ENCODE measurements at regions not wholly inside any gene's neighbourhood (a gene's known extent, or its start where the extent isn't known, plus 50 kb on each side); places are given as distances from the start of the nearest gene placed in this dataset.

- no peak overlapping the region for H3K27ac ChIP-seq (ENCODE audit: low read length)
- no peaks in the 10 kb centered on the region for H3K27me3 Mint-ChIP-seq (ENCODE audit: low read depth in 2 of 2)
- H3K4me1 ChIP-seq (ENCODE audit: control insufficient read depth, insufficient read depth, low read length): no peaks in the 10 kb centered on the region
- H3K27me3 ChIP-seq (ENCODE audit: control insufficient read depth, insufficient read depth, low read length): no peaks in the 10 kb centered on the region
- H3K27ac Mint-ChIP-seq: no peak overlapping the region
- H3K36me3 ChIP-seq (ENCODE audit: control insufficient read depth, insufficient read depth, low read length): no peaks in the 10 kb centered on the region
- H3K4me3 ChIP-seq (ENCODE audit: low read length): no peak overlapping the region
- peaks cover 4% of the 10 kb centered on the region for H3K9me3 ChIP-seq (ENCODE audit: control insufficient read depth, insufficient read depth, low read length)
- ATAC-seq: no peak
- intact Hi-C loops (cut with micrococcal nuclease): no loop called here
- TF ChIP-seq CTCF (IDR thresholded peaks at IDR 0.05): no peak
- H3K36me3 Mint-ChIP-seq: no peaks in the 10 kb centered on the region
- H3K4me3 Mint-ChIP-seq: no peak overlapping the region
- H3K9me3 Mint-ChIP-seq: peaks cover 0 to 4% of the 10 kb centered on the region in 2 donors
- H3K4me1 Mint-ChIP-seq: no peaks in the 10 kb centered on the region
- DNase-seq: no peak
- WGBS (ENCODE audit: insufficient coverage): 95% methylated on average over 2 of the region's 2 CpGs
Observed at GRCh38 chr7:40964610-40965009, 738.3 kb downstream of the INHBA start.

GRCh38 chr7:40959955-40960354 lies 742.9 kb downstream of the INHBA start:
- Histone ChIP-seq H3K27ac (ENCODE audit: low read length) (no peak overlapping the region), H3K9me3 (ENCODE audit: control insufficient read depth, insufficient read depth, low read length) (peaks cover 9% of the 10 kb centered on the region), H3K36me3 (ENCODE audit: control insufficient read depth, insufficient read depth, low read length) (no peaks in the 10 kb centered on the region), H3K4me1 (ENCODE audit: control insufficient read depth, insufficient read depth, low read length) (no peaks in the 10 kb centered on the region), H3K27me3 (ENCODE audit: control insufficient read depth, insufficient read depth, low read length) (no peaks in the 10 kb centered on the region), H3K4me3 (ENCODE audit: low read length) (no peak overlapping the region)
- Mint-ChIP-seq H3K27ac (no peak overlapping the region), H3K27me3 (ENCODE audit: low read depth in 2 of 2) (no peaks in the 10 kb centered on the region), H3K4me1 (no peaks in the 10 kb centered on the region), H3K9me3 (peaks cover 8 to 15% of the 10 kb centered on the region in 2 donors), H3K36me3 (peaks cover 7% of the 10 kb centered on the region), H3K4me3 (no peak overlapping the region)
- DNase-seq (no peak), ATAC-seq (no peak)
- 80% methylated on average over 1 of the region's 1 CpG for WGBS (ENCODE audit: insufficient coverage)
- TF ChIP-seq CTCF (IDR thresholded peaks at IDR 0.05): no peak
- intact Hi-C loops (cut with micrococcal nuclease): no loop called here

GRCh38 chr7:40948239-40948638 lies 754.7 kb downstream of the INHBA start:
- H3K4me1 ChIP-seq (ENCODE audit: control insufficient read depth, insufficient read depth, low read length): no peaks in the 10 kb centered on the region
- H3K27me3 ChIP-seq (ENCODE audit: control insufficient read depth, insufficient read depth, low read length): no peaks in the 10 kb centered on the region
- Mint-ChIP-seq H3K9me3 (peaks cover 8 to 14% of the 10 kb centered on the region in 2 donors), H3K27me3 (ENCODE audit: low read depth in 2 of 2) (no peaks in the 10 kb centered on the region), H3K4me3 (no peak overlapping the region), H3K4me1 (no peaks in the 10 kb centered on the region), H3K27ac (no peak overlapping the region), H3K36me3 (peaks cover 13% of the 10 kb centered on the region)
- H3K4me3 ChIP-seq (ENCODE audit: low read length): no peak overlapping the region
- H3K27ac ChIP-seq (ENCODE audit: low read length): no peak overlapping the region
- ATAC-seq (no peak), DNase-seq (no peak)
- no peak for TF ChIP-seq CTCF (IDR thresholded peaks at IDR 0.05)
- intact Hi-C loops (cut with micrococcal nuclease): no loop called here
- peaks cover 8% of the 10 kb centered on the region for H3K9me3 ChIP-seq (ENCODE audit: control insufficient read depth, insufficient read depth, low read length)
- H3K36me3 ChIP-seq (ENCODE audit: control insufficient read depth, insufficient read depth, low read length): no peaks in the 10 kb centered on the region
- WGBS (ENCODE audit: insufficient coverage): 91% methylated on average over 4 of the region's 5 CpGs

GRCh38 chr7:40947566-40947965 lies 755.3 kb downstream of the INHBA start:
- peaks cover 8 to 17% of the 10 kb centered on the region in 2 donors for H3K9me3 Mint-ChIP-seq
- ATAC-seq: no peak
- no peak for TF ChIP-seq CTCF (IDR thresholded peaks at IDR 0.05)
- Histone ChIP-seq H3K9me3 (ENCODE audit: control insufficient read depth, insufficient read depth, low read length) (peaks cover 8% of the 10 kb centered on the region), H3K4me1 (ENCODE audit: control insufficient read depth, insufficient read depth, low read length) (no peaks in the 10 kb centered on the region), H3K4me3 (ENCODE audit: low read length) (no peak overlapping the region), H3K27me3 (ENCODE audit: control insufficient read depth, insufficient read depth, low read length) (no peaks in the 10 kb centered on the region), H3K36me3 (ENCODE audit: control insufficient read depth, insufficient read depth, low read length) (no peaks in the 10 kb centered on the region), H3K27ac (ENCODE audit: low read length) (no peak overlapping the region)
- no peaks in the 10 kb centered on the region for H3K27me3 Mint-ChIP-seq (ENCODE audit: low read depth in 2 of 2)
- intact Hi-C loops (cut with micrococcal nuclease): no loop called here
- no peak for DNase-seq
- no peaks in the 10 kb centered on the region for H3K4me1 Mint-ChIP-seq
- H3K36me3 Mint-ChIP-seq: peaks cover 13% of the 10 kb centered on the region
- H3K4me3 Mint-ChIP-seq: no peak overlapping the region
- H3K27ac Mint-ChIP-seq: no peak overlapping the region

Data from natural killer cell (primary cell).